GM18508 (cell line): ENCODE measurements at regions not wholly inside any gene's neighbourhood (a gene's known extent, or its start where the extent isn't known, plus 50 kb on each side); places are given as distances from the start of the nearest gene placed in this dataset.

Experiments
- ATAC-seq: cut with Tn5 transposase; IDR thresholded peaks from one replicate; pipeline ENCODE4 v1.9.1; 2021; ENCODE audit warnings: moderate number of reproducible peaks; ENCODE audit not compliant: insufficient read depth, unreplicated experiment

DNA sequence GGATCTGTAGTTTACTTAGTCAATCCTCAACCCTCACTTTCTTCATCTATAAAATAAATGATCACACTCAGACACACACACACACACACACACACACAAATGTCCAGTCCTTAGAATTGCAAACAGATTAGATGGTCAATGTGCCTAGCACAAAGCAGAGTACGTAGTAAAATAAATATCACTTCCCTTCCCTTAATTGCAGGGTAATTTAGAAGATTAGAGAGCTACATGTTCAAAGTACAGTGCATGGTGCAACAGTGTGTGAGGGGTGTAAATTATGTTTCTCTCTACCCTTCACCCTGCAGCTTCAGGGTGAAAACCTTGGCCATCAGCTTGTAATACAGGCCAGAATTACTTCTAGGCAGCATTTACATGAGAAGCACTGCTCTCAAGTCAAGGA, 187.0 kb upstream of the GHITM start:
- no peak for ATAC-seq

DNA sequence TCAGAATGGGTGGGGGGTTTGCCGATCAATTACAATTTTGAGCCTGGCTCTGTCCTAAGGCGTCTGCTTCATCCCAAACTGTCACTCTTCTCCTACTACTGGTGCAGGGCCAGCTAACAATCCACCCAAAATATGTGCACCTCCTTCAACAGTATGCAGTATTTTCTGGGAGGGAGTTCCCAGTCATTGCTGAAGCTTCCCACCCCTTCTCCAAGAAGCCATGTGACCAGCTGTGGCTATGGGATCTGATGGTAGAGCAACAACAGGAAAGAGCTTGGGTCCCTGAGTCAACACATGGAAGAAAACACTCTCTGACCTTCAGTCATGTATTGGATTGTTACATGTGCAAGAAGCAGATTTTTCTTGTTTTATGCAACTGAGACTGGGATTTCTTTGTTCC, 185.7 kb upstream of the GHITM start:
- ATAC-seq, result no peak

DNA sequence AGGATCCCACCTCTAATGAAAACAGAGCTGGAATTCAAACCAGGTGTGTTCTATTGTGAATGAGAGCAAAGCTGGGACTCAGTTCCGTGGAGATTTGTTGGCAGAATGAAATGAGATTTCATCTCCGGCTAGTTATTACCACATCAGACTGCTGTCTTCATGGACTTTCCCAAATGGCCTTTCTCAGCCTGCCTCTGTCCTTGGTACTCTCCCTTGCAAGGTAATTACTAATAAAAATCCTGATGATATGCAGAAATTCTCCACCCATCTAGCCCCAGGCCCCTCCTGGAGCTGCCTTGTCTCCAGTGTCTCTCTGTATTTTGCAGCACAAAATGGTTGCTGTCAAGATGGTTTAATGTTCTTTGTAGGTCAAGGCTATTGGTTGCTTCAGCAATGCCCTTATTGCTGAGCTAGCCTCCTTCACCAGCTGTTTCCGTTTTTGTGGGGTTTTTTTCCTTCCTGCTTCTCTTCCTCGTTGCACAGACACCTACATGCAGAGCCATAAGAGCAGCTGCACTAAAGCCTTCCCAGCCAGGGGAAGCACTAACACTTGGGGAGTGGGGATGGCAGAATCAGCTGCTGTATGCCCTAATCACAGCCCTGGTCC, 185.0 kb upstream of the GHITM start:
- ATAC-seq, result no peak

DNA sequence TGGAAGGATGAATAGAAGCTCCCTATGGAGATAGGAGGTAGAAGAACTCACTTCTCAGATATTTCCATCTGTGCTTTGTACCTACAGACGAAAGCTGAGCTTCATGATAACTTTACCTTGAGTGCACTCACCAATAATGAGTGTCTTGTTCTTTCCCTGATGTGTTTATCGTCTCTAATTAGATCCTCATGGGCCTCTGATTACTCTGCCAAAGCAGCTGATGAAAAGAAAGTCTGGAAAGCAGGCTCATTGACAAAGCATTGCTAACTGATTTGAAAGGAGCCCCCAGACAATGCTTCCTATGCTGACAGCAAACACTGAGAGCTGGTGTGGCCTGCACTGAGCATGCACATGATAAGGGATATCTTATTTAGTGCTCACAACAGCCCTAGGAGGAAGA, 183.9 kb upstream of the GHITM start:
- no peak for ATAC-seq

- ATAC-seq, result no peak
These were observed 182.0 kb upstream of the GHITM start for GRCh38 chr10:83957168-83957947.

GRCh38 chr10:83959328-83959727, 180.0 kb upstream of the GHITM start:
- no peak for ATAC-seq

- ATAC-seq, result no peak
These were observed 179.2 kb upstream of the GHITM start for GRCh38 chr10:83960125-83960524.

DNA sequence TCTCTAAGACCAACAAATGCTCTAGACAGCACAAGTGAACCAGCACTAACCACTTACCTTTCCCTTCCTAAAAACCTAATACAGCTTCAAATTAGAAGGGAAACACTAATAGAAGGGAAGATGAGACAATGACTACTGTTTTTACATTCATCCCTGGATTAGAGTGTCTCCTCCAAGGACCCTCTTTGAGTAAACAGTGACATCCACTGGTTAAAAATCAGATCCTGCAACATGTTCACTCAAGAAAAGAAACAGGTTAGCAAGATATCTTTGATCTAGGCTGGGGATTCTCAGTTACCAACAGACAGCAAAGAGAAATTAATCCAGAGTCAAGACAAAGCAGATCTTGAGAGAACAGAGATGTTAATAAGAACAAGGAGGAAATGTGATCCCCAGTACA, 177.7 kb upstream of the GHITM start:
- no peak for ATAC-seq

GRCh38 chr10:83963446-83963845, 175.9 kb upstream of the GHITM start:
- no peak for ATAC-seq

DNA sequence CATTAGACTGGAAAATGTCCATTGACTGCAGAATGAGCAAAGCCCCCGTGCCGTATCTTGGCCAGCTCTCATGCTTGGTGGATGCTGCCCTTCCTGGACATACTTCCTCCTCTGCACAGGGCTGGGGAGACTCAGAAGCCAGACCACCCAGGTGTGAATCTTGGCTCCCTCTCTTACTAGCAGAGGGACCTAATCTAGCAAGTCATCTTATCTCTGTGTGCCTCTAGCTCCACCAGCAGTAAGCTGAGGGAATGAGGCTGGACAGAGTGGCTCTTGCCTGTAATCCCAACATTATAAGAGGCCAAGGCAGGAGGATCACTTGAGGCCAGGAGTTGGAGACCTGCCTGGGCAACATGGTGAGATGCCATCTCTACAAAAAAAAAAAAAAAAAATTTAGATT, 173.8 kb upstream of the GHITM start:
- ATAC-seq, result no peak

GRCh38 chr10:83968052-83968451, 171.3 kb upstream of the GHITM start:
- ATAC-seq, result no peak

DNA sequence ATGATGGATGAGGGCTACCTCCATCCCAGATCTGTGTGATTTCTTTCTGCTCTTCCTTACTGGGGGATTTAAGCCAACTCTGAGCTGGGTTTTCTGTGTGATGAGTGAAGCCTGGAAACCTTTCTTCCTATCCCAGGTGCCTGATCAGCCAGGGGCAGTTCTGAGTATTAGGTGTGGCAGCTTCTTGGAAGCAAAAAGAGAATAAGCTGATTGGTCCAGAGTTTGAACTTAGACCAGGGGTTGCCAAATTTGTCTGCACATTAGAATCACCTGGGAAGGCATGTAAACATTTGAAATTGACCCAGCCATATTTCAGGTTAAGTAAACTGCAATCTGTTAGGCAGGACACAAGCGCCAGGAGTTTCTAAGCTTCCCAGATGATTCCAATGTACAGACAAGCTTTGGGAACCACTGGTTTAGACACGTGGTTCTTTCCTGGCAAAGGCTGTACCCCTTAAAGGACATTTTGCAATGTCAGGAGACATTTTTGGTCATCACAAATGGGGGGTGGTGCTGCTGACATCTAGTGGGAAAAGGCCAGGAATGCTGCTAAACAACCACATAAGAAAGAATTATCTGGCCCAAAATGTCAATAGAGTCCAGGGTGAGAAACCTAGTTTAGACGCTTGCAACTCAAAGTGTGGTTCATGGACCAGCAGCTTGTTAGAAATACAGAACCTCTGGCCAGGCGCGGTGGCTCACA, 160.5 kb upstream of the GHITM start:
- ATAC-seq, result no peak

- no peak for ATAC-seq
These were observed 156.5 kb upstream of the GHITM start for GRCh38 chr10:83982812-83983211.

- ATAC-seq, result no peak
These were observed 155.6 kb upstream of the GHITM start for GRCh38 chr10:83983578-83984255.

DNA sequence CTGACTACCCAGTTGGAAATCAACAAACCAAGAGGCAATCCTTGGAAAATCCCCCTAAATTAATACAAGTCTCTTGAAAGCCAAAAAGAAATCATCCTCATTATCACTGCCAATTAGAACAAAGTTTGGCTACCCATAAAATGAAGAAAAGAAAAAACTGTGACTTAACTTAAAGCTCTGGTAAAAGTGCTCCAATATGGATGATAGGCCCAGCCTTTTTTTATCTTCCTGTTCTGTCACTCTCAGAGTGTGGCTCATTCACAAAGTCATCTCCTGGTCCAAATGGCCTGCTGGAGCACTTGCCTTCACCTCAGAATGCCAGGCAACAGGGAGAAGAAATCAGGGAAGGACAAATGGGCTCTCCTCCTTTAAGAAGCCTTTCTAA, 155.1 kb upstream of the GHITM start:
- no peak for ATAC-seq

DNA sequence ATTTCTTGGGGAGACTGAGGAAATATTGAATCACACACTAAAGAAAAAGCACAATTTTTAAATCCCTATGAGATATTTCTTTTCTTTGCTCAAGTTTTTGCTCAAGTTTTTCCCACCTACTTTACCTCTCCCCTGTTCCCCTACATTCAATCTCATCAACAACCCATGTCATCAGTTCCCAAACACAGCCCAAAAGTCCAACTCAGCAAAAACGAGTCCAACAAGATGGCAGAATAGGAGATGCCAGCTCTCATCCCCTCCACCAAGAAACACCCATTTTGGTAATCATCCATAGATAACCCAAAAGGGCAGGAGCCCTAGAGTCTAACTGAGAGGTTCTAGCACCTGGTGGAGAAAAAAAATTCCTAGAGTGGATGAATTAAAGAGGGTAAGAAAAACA, 152.5 kb upstream of the GHITM start:
- no peak for ATAC-seq

DNA sequence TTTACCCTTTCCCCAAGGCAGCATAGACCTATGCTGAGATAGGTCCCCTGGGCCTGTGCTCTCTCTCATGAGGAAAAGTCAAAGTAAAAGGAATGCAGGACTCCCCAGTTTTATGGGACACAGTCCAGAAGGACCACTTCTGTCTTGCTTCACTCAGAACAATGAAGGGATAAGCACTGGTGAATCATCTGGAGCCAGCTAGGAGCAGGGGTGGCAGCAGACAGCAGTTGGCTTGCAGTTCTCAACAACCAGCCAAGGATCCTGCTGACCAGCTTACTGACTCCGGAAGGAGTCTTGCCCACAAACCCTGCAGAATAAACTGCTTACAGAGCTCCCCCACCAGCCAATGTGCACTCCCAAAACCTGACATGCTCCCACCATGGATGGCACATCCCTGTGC, 152.1 kb upstream of the GHITM start:
- ATAC-seq, result no peak

GRCh38 chr10:83988435-83988834, 150.9 kb upstream of the GHITM start:
- ATAC-seq, result no peak

DNA sequence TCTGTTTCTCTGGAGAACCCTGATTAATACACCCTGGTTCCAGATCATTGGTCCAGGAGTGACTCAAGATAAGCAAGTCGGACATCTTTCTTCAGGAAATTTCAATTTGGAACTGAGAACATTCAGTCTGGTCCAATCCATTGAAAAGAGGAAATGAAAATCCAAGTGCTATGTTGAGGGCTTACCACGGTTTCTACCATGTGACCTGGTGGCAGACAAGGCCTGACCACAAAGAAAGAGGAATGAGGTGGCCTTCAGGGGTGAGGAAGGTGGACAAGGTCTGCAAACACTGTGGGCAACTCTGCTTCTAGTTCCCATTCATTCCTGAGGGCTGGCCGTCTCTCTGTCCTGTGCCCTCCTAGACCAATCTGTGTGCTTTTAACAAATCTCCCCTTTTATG, 149.2 kb upstream of the GHITM start:
- ATAC-seq, result peak; percentile 92

GRCh38 chr10:83991986-83992753, 147.1 kb upstream of the GHITM start:
- ATAC-seq, result no peak
